8988T (cell line): ENCODE measurements at regions not wholly inside any gene's neighbourhood (a gene's known extent, or its start where the extent isn't known, plus 50 kb on each side); places are given as distances from the start of the nearest gene placed in this dataset.

Experiments used
- DNase-seq: peaks from one replicate; pipeline ENCODE4 v3.0.0; 2011

DNA sequence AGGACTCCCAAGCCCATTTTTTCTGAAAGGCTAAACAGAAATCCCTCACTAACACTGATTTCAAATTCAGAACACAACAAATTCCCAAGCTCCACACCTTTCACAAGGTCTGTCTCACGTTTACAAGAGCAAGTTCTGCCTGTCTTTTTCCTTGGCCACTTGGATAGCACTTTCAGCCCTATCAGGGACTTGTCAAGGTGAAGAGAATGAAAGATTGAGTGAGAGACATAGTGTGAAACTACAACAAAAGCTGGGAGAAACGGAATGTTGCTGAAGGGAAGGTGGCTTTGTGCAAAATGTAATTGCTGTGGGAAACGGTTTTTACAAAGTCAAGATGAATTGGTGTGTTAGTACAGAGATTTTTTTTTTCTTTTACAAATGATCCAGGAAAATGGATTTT is 89.4 kb upstream of the GATA6 start:
- no peak for DNase-seq

DNA sequence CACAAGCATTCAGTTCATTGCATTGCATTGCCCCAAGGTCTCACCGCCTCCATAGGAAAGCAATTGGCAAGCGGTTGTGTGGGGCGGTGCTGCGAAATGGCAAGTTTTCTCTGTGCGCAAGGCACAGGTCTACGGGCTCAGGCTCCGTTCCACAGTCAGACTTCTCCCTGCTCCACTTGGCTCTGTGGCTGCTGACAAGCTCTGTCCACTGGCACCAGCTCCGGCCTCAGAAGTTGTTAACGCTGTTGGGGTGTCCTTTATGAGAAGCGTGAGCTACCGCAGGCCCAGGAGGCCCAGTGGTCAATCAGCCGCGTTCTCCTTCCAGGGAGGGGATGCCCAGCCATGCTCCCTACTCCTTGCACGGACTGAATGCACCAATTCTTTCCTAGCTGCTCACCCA is 87.0 kb upstream of the GATA6 start:
- DNase-seq = no peak

DNA sequence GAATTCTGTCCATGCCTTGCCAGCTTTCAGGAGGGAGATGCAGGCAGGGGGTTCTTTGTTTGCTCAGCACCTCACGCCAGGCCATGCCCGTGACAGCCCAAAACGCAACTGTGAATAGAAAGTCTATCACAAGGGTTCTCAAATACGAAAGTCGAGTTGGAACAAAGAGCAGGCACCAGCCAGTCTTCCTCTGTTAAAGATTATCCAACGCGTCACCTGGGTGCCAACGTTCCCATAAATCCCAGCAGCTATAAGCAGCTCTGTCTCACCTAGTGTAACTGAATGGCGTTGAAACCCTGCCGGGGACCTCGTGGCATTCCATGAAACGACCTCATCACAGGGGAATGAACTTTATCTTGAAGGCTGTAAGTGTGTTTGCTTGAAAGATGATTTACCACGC is 84.8 kb upstream of the GATA6 start:
- DNase-seq = no peak

DNA sequence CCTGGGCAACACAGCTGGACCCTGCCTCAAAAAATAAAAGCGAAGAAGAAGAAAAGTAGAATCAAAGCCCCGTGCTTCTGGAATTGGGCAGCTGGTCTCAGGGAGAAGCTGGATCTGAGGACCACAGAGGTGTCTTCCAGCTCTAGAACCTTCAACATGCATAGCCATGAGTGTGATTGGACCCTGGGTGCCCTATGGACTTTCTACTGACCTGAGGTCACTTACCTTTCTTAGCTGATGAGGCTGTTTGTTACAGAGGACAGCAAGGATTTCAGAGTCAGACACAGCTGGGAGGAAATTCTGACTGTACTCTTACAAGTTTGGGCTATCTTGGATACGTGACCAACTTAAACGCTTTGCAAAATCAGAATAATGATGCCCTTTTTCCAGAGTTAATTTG is 82.4 kb upstream of the GATA6 start:
- no peak for DNase-seq

DNA sequence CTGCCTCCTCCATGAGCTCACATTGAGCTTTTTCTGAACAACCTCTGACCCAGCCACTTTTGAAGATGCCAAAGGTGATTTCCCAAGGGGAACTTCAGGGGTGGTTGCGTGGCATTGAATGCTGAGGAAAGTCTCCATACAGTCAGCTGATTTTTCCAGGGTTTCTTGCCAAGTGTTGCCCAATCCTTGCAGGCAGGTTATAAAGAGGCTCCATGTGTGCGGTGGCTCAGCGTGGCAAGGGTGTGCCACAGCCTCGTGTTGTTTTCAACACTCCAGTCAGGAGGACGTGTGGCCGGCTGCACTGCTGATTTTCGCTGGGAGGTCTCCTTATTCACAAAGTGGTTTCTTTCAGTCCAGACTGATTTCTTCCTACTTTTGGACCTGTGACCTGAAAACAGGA is 81.4 kb upstream of the GATA6 start:
- no peak for DNase-seq

DNA sequence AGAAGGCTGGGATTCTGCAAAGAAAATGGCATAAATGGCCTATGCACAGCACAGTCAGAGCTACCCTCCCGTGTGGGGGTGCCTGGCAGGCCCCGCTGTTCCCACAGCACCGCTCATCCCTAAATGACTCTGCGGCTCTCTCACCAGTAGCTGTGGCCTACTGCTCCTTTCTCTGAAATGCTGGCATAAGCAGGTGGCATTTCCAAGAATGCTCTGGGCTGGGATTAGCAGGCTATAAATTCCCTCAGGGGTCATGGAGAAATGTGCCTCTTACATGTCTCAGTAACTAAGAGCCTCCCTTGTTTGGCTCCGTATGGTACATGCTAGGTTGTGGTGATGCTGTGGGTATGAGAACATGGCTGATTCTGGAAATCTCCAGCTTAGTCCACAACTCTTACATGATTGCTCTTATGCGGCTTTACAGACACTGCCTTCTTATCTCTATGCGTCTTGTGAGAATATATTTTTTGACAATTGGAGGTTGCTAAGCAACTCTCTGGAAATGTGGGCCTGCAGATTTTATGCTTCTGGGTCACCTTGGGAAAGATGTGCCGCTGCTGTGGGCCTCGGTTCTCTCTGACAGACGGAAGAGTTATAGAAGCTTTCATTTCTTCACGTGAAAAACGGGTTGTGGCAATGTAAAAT is 80.3 kb upstream of the GATA6 start:
- no peak for DNase-seq

DNA sequence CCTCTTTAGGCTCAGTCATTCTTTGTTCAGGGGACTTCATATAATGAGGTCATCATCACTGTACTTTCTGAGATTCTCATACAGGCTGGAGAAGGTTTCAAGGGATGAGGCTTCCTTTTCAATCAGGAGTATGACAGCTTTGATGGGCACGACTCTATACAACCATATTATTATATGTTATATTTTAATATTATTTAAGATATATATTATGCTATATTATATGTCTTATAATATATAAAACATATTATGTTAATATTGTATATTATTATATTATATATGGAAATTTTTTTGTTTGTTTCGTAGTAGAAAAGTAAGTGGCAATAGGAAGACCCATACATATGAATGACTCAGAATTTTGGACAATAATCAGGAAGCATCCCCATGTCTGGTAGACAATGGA is 78.0 kb upstream of the GATA6 start:
- no peak for DNase-seq

DNA sequence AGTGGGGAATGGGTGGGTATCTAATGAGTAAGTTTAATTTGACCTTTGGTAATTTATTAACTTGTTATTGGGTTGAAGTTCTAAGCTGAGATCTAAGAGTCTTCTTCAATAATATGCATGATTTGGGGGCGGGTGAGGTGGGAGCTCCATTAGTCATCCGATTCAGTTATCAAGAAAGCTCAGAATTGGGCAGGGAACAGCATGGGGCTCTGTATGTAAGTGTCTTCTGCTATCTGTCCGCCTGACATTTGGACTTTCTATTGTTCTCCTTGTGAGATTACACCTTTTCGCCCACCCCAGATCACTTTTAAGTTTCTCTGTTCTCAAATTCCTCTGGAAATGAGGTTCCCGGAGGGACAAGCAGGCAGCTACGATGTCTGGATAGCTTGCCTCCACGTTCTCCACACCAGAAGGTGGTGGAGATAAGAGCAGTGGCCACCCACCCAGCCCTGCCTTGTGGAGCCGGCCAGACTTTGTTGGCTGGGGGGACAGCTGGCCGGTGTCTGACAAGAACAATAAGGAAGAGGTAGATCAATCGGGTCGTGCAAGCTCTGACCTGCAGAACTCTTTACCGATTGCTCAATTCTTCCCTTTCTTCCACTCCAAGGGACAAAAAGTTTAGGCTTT is 75.5 kb upstream of the GATA6 start:
- no peak for DNase-seq

DNA sequence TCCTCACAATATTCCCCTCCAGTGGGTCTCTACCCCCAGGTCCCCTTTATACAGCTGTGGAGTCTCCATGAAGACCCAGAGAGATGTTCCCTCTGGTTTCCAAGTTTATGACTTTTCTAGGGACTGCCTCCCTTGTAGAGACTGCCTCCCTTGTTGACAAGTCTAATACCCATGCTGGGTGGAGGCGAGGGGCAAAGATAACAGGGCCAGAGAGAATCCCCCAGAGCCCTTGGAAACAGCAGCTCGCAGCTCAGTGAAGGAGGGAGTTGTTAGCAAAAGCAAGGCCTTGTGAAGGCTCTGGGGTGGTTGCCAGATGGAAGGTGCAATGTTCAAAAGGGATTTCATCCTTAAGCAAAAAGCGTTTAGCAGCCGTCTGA is 75.0 kb upstream of the GATA6 start:
- DNase-seq = no peak

DNA sequence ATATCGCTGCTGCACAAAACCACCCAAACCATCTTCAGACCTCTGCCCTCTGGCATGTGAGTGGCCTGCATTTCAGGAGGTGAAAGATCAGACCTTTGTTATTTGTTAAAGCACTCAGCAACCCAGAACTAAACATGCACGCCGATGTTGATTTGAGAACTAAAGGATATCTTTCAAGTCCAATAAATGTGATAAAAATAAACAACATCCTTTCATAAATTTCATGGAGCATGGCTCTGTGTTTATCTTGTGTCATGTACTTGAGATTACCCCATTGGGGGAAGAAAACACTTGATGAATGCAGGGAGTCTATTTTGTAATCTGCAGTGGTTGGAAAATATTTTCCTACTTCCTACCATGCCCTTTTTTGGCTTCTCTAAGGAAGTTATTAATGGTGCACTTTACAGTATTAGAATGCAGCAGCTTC is 70.8 kb upstream of the GATA6 start:
- DNase-seq = no peak

DNA sequence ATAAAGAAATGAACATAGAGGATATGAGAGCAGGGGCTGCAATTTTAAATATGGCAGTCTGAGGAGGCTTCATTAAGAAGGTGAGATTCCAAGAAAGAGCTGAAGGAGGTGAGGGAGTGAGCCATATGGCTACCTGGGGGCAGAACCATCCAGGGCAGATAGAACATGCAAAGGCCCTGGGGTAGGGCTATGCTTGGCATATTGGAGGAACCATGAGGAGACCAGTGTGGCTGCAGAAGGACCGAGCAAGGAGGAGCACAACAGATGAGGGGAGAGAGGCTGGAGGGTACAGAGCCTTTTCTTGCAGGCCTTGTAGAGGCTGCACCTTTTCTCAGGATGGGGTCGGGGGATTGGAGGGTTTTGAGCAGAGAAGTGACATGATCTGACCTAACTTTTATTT is 69.5 kb upstream of the GATA6 start:
- no peak for DNase-seq

DNA sequence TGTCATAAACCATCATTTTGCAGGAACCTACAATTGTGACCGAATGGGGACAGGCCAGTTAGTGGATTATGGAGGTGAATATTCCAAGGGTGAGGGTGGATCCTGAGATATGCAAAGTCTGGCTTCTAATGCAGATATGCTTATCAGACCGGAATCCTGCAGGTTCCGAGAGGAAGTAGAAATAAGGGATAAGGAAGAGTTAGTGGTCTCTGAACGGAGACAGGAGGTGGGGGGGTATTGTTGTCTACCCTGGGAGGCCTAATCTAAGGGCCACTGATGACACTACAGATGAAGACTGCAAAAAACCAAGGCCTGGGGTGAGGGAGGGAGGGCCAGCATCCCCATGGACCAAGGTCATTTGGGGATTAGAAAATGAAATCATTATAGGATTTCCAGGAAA is 67.7 kb upstream of the GATA6 start:
- no peak for DNase-seq

DNA sequence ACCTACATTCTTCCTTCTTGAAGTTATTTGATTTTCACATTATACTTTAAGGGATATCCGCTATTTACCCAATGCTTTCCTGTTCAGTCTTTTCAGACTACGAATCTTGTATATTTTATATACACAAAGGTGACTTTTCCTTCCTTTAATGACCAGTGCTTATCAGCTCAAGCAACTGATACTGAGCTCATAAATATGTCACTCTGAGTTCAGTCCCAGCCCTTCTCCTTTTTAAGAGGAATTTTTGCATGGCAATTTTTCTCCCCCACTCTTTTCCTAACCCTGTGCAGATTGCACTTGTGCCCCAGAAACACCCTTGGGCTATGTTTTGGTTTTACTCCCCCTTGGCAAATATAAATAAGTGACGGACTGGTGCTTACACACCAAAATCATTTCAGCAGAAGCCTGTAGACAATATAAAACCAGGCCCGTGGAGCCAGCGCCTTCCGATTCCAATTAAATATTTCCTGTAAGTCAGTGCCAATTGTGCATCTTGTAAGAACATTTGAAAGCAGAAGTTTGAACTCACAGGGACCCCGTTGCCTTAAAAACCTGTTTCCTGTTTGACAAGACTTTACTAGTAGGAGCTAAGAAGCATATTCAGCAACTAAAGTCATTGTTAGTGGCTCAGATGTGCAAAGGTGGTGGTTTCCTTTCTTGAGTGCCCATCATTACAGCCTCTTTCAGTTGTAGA is 66.3 kb upstream of the GATA6 start:
- no peak for DNase-seq

DNA sequence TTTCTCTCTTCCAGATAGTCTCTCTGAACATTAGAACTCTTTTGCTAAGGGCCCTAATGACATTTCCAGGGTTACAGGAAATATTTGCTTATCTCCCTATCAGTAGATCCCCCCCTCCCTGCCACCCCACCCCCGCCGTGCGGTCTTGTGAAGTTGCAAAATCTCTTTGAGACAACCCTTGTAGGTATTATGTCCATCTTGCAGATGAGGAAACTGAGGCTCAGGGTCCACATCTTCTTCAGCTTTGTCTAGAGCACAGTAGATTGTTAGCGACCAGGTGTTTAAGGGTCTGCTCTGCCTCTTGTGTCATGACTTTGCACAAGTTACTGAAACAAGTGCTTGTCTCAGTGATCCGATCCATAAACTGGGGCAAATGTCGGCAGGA is 65.8 kb upstream of the GATA6 start:
- DNase-seq = no peak

DNA sequence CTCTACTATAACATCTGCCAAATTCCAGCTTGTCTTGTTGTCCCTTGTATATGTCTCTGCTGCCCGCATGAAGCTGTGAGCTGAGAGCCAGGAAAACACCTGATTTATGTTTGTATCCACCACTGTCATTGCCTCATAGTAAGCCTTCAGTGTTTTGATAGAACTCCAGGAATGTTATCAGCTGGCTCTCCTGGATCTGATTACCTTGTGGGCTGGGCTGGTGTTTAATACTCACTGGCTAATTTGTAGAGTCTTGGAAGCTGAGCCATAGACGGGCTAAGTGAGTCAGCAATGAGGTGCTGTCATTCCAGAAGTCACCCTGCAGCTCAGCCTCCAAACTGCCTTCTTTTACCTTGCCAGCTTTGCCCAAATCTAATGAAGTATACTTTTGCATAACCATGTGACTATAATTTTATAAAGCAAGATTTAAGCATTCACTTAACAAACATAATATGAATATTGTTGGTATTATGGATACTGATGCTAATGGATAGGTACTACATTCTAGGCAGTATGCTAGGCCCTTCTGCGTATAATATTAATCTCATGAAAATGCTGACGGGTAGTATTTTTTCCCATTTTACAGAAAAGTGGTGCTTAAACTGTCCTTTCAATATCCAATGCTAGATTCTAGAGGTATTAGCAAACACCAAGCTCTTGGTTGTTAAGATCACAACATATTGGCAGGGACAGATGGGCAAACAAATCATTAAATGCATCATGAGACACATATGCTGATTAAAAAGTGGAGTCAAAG is 62.7 kb upstream of the GATA6 start:
- DNase-seq = no peak

DNA sequence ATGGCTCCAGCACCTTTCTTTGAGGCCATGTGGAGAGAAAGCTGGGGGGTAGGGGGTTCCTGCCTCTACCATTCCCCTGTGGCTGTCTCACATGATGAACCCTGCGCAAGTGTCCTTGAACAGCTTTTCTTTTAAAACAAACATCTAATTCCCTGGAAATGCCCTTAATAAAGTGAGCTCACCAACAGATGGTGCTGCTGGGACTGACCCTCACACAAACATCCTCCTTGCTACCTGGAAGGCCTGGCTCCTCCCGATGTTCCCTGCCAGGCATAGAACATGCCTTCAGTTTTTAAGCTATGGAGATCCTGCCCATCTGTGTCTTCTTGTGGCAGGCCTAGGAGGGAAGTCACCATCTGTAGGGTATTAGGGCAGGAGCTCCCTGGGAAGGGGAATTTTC is 60.7 kb upstream of the GATA6 start:
- no peak for DNase-seq

DNA sequence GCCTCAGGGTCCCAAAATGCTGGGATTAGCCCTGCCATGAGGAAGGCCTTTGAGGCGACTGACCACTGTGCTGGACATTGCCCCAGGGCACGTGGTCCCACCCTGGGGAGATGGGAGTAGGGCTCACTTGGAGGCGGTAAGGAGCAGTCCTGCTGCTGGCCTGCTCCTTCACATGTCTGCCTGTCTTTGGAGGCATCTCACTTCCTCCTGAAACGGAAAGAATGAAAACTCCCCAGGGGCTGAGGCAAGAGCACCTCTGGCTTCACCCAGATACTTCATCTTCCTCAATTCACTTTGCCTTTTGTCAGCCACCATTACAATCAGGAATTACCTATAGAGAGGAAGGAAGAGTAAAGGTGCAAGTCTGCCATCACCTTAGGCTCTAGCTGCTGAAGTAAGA is 59.9 kb upstream of the GATA6 start:
- no peak for DNase-seq

DNA sequence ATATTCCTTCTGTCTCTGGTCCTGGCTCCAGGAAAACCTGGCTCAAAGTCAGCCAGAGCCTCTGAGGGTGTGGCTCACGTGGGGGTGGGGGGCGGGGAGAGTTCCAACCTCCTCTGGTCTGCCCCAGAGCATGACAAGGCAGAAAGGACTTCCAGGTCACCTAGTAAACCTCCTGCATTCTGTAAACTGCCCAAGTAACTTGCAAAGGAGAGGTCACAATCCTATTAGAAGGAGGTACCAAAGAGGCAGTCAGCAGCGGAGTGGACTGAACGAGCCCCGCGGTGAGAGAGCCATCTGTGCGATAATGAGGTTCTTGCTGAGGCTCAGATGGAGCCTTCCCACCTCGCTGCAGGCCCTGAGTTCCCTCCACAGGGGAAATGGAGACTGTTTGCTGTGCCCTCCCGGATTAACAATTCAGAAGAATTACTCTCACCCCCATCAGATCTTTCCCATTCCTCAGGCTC is 58.9 kb upstream of the GATA6 start:
- DNase-seq = no peak

DNA sequence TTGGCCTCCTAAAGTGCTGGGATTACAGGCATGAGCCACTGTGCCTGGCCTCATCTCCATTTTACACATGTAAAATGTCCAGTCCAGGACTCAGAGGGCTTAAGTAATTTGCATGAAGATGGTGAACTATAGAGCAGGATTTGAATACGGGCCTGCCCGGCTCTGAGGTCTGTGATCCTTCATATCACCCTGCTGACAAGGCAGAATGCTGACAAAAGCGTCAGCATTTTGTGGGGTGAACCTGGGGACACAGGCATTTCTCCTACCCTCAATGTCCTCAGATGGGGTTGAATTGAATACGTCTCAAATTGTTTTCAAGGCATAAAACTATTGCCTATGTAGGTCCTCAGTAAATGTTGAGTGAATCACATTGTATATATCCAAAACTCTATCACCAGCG is 57.2 kb upstream of the GATA6 start:
- no peak for DNase-seq

DNA sequence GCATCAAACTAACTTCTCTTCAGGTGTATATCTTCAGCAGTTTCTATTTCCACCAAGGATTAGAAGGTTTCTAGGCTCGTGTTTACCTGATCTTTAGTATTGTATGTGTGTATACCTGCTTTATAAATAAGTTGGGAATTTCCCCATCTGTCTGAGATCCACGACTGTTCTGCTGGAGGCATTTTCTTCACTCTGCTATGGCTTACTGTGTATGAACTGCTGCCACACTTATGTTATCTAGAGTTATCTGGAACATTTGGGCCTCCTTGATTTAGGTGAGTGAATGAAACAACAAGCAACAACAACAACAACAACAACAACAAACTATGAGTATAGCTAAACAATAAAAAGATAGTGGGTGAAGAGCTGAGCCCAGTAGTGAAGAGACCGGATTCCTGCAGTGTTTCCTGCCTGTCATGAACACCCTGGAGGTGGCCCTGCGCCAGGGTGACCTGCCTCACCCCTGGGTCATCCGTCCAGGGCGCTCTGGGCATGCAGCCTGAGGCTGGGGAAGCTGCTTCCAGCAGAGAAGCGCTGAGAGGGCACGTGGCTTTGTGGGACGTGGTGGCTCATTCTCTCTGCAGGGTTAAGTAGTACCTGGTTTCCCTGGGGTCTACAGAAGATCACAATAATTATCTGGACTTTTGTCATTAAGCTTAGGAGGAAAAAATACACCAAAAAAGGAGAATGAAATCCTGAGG is 56.1 kb upstream of the GATA6 start:
- DNase-seq = no peak

DNA sequence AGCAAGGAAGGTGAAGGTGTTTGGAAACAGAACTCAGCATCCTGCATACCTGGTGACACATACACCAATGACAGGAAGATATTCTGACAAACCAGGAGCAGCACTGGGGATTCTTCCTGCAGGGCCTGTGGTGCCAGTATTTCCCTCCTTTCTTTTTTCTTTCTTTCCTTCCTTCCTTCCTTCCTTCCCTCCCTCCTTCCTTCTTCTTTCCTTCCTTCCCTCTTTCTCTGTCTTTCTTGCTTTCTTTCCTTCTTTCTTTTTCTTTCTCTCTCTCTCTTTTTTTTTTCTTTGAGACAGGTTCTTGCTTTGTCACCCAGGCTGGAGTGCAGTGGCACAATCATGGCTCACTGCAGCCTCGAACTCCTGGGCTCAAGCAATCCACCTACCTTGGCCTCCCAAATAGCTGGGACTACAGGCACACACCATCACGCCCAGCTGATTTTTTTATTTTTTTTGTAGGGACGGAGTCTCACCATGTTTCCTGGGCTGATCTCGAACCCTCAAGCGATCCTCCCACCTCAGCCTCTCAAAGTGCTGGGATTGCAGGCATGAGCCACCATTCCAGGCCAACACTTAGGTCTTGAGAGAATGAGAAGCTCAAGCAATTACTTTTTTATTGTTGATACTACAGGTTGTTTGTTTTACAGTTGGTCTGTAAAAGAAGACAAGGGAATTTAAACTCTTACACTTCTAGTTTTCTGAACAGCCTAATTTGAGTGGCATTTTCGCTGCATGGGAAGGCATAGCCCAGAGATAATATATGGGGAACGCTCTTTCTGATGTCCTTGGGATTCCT is 54.7 kb upstream of the GATA6 start:
- DNase-seq = no peak

DNA sequence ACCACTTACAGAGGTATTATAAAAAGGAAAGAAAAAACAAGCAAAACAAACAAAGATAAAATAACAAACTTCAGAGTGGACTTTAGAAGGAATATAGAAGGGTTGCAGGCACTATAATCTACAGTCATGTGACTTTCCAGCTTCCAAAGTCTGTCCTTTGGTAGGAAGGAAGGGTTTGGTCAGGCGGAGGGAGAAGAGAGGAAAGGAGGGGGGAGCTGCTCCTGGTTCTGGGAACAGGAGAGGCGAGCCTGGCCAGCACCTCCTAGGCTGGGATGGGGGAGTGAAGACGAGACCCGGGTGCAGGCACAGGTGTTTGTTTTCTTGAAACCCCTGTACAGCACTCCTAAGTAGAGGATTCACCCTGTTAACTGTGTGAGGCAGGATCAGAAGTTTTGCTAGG is 53.8 kb upstream of the GATA6 start:
- DNase-seq = no peak
